Transverse colon (tissue), 3 donors: ENCODE measurements at regions not wholly inside any gene's neighbourhood (a gene's known extent, or its start where the extent isn't known, plus 50 kb on each side); places are given as distances from the start of the nearest gene placed in this dataset.

Experiments
- CTCF ChIP-seq, 5 experiments: fragments of 200-600 bp in 3 of 5; fragments of 450-650 bp in 2 of 5; sonication (generic) in 3 of 5; IDR thresholded peaks; 1 replicate in 2 of 5; 2 replicates in 3 of 5; pipeline ENCODE4 v1.5.1; 2016 to 2017; ENCODE audit warnings: antibody characterized with exemption in 5 of 5, inconsistent platforms in 3 of 5, mild to moderate bottlenecking in 2 of 5, moderate library complexity in 1 of 5
- EP300 ChIP-seq: sonication (generic); formaldehyde crosslinking; IDR thresholded peaks from one replicate; pipeline ENCODE4 v1.6.1; 2017; ENCODE audit warnings: antibody characterized with exemption, low read depth

GRCh38 chr2:160721089-160722040, 227.8 kb upstream of the RBMS1 start:
- TF ChIP-seq EP300 (no peak), CTCF (IDR thresholded peaks at IDR 0.05) (no peak)
